Neural cell (in vitro differentiated cells): ENCODE measurements at regions not wholly inside any gene's neighbourhood (a gene's known extent, or its start where the extent isn't known, plus 50 kb on each side); places are given as distances from the start of the nearest gene placed in this dataset.

Experiments used
- H2AFZ ChIP-seq: fragments of 200-600, 300-800 bp; sonication (generic), shearing (Covaris generic); 2 replicates; pipeline ENCODE4 v1.6.0; 2014; ENCODE audit warnings: low read depth, mild to moderate bottlenecking, antibody characterized with exemption, low read length, moderate library complexity
- H3F3A ChIP-seq: fragments of 200-600 bp; shearing (Covaris generic); 2 replicates; pipeline ENCODE4 v1.6.1; 2016; ENCODE audit warnings: mild to moderate bottlenecking, moderate library complexity, mixed read lengths, antibody characterized with exemption, low read length; ENCODE audit not compliant: insufficient read depth, poor library complexity, severe bottlenecking
- H3K27ac ChIP-seq: fragments of 200-600, 300-800 bp; sonication (generic), shearing (Covaris generic); 2 replicates; pipeline ENCODE4 v1.5.1; 2014; ENCODE audit warnings: mild to moderate bottlenecking, low read length, moderate library complexity
- H3K27me3 ChIP-seq: fragments of 300-800, 200-600 bp; sonication (generic), shearing (Covaris generic); 2 replicates; pipeline ENCODE4 v1.6.0; 2014; ENCODE audit warnings: mild to moderate bottlenecking, low read depth, low read length, moderate library complexity; ENCODE audit not compliant: insufficient read depth
- H3K36me3 ChIP-seq: fragments of 300-800, 200-600 bp; sonication (generic), shearing (Covaris generic); 2 replicates; pipeline ENCODE4 v1.5.1; 2014; ENCODE audit warnings: mild to moderate bottlenecking, antibody characterized with exemption, low read length, moderate library complexity; ENCODE audit not compliant: insufficient read depth
- H3K4me2 ChIP-seq: fragments of 300-800, 200-600 bp; sonication (generic), shearing (Covaris generic); 2 replicates; pipeline ENCODE4 v1.6.0; 2014; ENCODE audit warnings: mild to moderate bottlenecking, low read length
- H3K4me3 ChIP-seq: fragments of 300-800, 200-600 bp; sonication (generic), shearing (Covaris generic); 2 replicates; pipeline ENCODE4 v1.5.1; 2014; ENCODE audit warnings: mild to moderate bottlenecking, low read length, moderate library complexity
- H3K79me2 ChIP-seq: fragments of 200-600 bp; shearing (Covaris generic); replicated peaks from 2 replicates; pipeline ENCODE4 v1.6.0; 2014; ENCODE audit warnings: mild to moderate bottlenecking, low read length, moderate library complexity; ENCODE audit not compliant: insufficient read depth
- H3K9ac ChIP-seq: fragments of 300-800, 200-600 bp; sonication (generic), shearing (Covaris generic); 2 replicates; pipeline ENCODE4 v1.6.1; 2016; ENCODE audit warnings: mild to moderate bottlenecking, low read length, mixed read lengths
- H3K9me2 ChIP-seq: fragments of 200-600 bp; shearing (Covaris generic); 2 replicates; pipeline ENCODE4 v1.6.1; 2016; ENCODE audit warnings: mild to moderate bottlenecking, low read length, mixed read lengths; ENCODE audit not compliant: insufficient read depth
- H3K9me3 ChIP-seq: fragments of 200-600, 300-800 bp; sonication (generic), shearing (Covaris generic); 2 replicates; pipeline ENCODE4 v1.6.1; 2016; ENCODE audit warnings: mild to moderate bottlenecking, mixed run types, low read length, moderate library complexity, mixed read lengths
- H4K20me1 ChIP-seq: fragments of 200-600 bp; shearing (Covaris generic); 2 replicates; pipeline ENCODE4 v1.6.1; 2016; ENCODE audit warnings: mild to moderate bottlenecking, mixed run types; ENCODE audit not compliant: insufficient read depth
- CTCF ChIP-seq: fragments of 450-650 bp; IDR thresholded peaks from 2 replicates; pipeline ENCODE4 v1.5.1; 2014; ENCODE audit warnings: antibody characterized with exemption, mild to moderate bottlenecking, moderate library complexity; ENCODE audit not compliant: poor library complexity, severe bottlenecking
- EP300 ChIP-seq: fragments of 450-650 bp; conservative IDR thresholded peaks from 2 replicates; pipeline ENCODE4 v1.6.1; 2014; ENCODE audit warnings: antibody characterized with exemption, mild to moderate bottlenecking, moderate library complexity; ENCODE audit not compliant: poor library complexity, severe bottlenecking
- EZH2 ChIP-seq: fragments of 200-600, 300-800 bp; shearing (Covaris generic), sonication (generic); IDR thresholded peaks from 2 replicates; pipeline ENCODE4 v1.6.1; 2014; ENCODE audit warnings: antibody characterized with exemption, low read length, borderline replicate concordance, mild to moderate bottlenecking; ENCODE audit not compliant: insufficient read depth, poor library complexity, severe bottlenecking
- MXI1 ChIP-seq: fragments of 450-650 bp; conservative IDR thresholded peaks from 2 replicates; pipeline ENCODE4 v1.6.1; 2014; ENCODE audit warnings: antibody characterized with exemption, mild to moderate bottlenecking; ENCODE audit not compliant: poor library complexity, severe bottlenecking
- POLR2AphosphoS5 ChIP-seq: IDR thresholded peaks from 2 replicates; pipeline ENCODE4 v1.6.1; 2012
- RAD21 ChIP-seq: fragments of 450-650 bp; conservative IDR thresholded peaks from 2 replicates; pipeline ENCODE4 v1.6.1; 2014; ENCODE audit warnings: antibody characterized with exemption, mild to moderate bottlenecking, moderate library complexity
- REST ChIP-seq: IDR thresholded peaks from 2 replicates; pipeline ENCODE4 v1.6.1; 2012; ENCODE audit warnings: borderline replicate concordance
- SMC3 ChIP-seq: fragments of 450-650 bp; conservative IDR thresholded peaks from 2 replicates; pipeline ENCODE4 v1.6.1; 2014; ENCODE audit warnings: antibody characterized with exemption, mild to moderate bottlenecking, moderate library complexity; ENCODE audit not compliant: poor library complexity
- TAF1 ChIP-seq: IDR thresholded peaks from 2 replicates; pipeline ENCODE4 v1.6.1; 2012; ENCODE audit warnings: low read depth

DNA sequence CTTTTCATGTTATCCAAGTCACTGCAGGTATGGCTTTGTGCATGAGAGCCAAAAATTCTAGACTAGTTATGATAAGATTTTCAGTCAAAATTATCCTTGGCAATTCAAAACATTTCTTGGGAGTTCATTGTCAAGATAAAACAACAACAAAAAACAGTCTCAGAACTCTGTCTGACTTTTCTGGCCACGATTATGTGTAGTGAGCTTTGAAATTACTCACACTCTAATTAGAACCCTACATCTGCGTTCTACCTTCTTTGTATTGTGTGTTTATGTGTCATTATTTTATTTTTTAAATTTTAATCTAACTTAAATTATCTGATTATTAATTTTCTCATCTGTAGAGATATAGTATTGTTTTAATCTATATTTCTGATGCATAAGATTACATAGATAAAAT is 459.2 kb downstream of the FRK start:
- Histone ChIP-seq H3K9me3 (no peaks in the 10 kb centered on the region), H3K9me2 (no peaks in the 10 kb centered on the region), H3K27me3 (no peaks in the 10 kb centered on the region), H3F3A (no peaks in the 10 kb centered on the region), H4K20me1 (no peaks in the 10 kb centered on the region), H2AFZ (no peak overlapping the region), H3K4me2 (no peak overlapping the region), H3K79me2 (no peaks in the 10 kb centered on the region), H3K4me3 (no peak overlapping the region), H3K36me3 (no peaks in the 10 kb centered on the region), H3K27ac (no peak overlapping the region), H3K9ac (no peak overlapping the region)
- TF ChIP-seq MXI1 (no peak), CTCF (no peak), TAF1 (no peak), SMC3 (no peak), REST (no peak), EP300 (no peak), RAD21 (no peak), EZH2 (no peak), POLR2AphosphoS5 (no peak)

DNA sequence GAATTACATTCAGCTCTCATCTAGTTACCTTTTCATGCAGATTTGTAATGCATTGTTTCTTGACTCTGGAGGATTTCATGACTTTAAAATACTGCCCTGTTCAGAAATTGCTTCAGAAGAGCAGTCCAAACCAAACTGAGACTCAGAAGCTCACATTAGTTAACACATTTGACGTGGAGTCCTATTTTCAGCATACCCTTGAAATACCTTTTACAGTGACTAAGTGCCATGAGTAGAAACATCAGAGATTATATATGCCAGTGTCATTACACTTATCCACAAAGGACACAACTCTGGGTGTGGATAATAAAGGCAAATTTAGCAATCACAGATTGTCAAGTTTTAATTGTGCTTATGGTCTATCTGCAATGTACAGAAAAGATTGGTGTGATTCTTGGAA is 459.6 kb downstream of the FRK start:
- no peaks in the 10 kb centered on the region for H4K20me1 ChIP-seq
- H3K9me3 ChIP-seq, result no peaks in the 10 kb centered on the region
- TF ChIP-seq REST (no peak), MXI1 (no peak), EZH2 (no peak), CTCF (no peak), EP300 (no peak), SMC3 (no peak), RAD21 (no peak), POLR2AphosphoS5 (no peak), TAF1 (no peak)
- H3K79me2 ChIP-seq, result no peaks in the 10 kb centered on the region
- H3K27me3 ChIP-seq, result no peaks in the 10 kb centered on the region
- no peak overlapping the region for H3K27ac ChIP-seq
- no peak overlapping the region for H3K4me2 ChIP-seq
- no peak overlapping the region for H3K9ac ChIP-seq
- H3F3A ChIP-seq, result no peaks in the 10 kb centered on the region
- H3K36me3 ChIP-seq, result no peaks in the 10 kb centered on the region
- H2AFZ ChIP-seq, result no peak overlapping the region
- no peak overlapping the region for H3K4me3 ChIP-seq
- no peaks in the 10 kb centered on the region for H3K9me2 ChIP-seq
